ENCODE measurements at regions not wholly inside any gene's neighbourhood (a gene's known extent, or its start where the extent isn't known, plus 50 kb on each side); places are given as distances from the start of the nearest gene placed in this dataset.

- no peak overlapping the region for H3K4me3 ChIP-seq (ENCODE audit: low read depth, low read length)
- no peak for TF ChIP-seq CTCF (IDR thresholded peaks at IDR 0.05; ENCODE audit: insufficient read depth, low read length)
- no peak for DNase-seq (ENCODE audit: low read depth)
Measured at GRCh38 chr11:97854877-97855276, 1165.9 kb upstream of the CNTN5 start.

- no peak for TF ChIP-seq CTCF (IDR thresholded peaks at IDR 0.05; ENCODE audit: insufficient read depth, low read length)
- DNase-seq (ENCODE audit: low read depth) = no peak
Measured at GRCh38 chr11:97856666-97857065, 1164.1 kb upstream of the CNTN5 start.

GRCh38 chr11:97860237-97860636, 1160.5 kb upstream of the CNTN5 start:
- TF ChIP-seq CTCF (IDR thresholded peaks at IDR 0.05; ENCODE audit: insufficient read depth, low read length) = no peak
- peak; percentile 4 for DNase-seq (ENCODE audit: low read depth)
- no peak overlapping the region for H3K4me3 ChIP-seq (ENCODE audit: low read depth, low read length)

More at GRCh38 chr11:97856666-97857065, 1164.1 kb upstream of the CNTN5 start:
- H3K4me3 ChIP-seq (ENCODE audit: low read depth, low read length) = no peak overlapping the region

GRCh38 chr11:97862021-97862420, 1158.7 kb upstream of the CNTN5 start:
- H3K4me3 ChIP-seq (ENCODE audit: low read depth, low read length) = no peak overlapping the region
- DNase-seq (ENCODE audit: low read depth) = no peak
- no peak for TF ChIP-seq CTCF (IDR thresholded peaks at IDR 0.05; ENCODE audit: insufficient read depth, low read length)

- no peak for TF ChIP-seq CTCF (IDR thresholded peaks at IDR 0.05; ENCODE audit: insufficient read depth, low read length)
- no peak overlapping the region for H3K4me3 ChIP-seq (ENCODE audit: low read depth, low read length)
- no peak for DNase-seq (ENCODE audit: low read depth)
Measured at GRCh38 chr11:97865424-97866012, 1155.2 kb upstream of the CNTN5 start.

GRCh38 chr11:97871816-97872215, 1148.9 kb upstream of the CNTN5 start:
- TF ChIP-seq CTCF (IDR thresholded peaks at IDR 0.05; ENCODE audit: insufficient read depth, low read length) = no peak
- no peak for DNase-seq (ENCODE audit: low read depth)
- no peak overlapping the region for H3K4me3 ChIP-seq (ENCODE audit: low read depth, low read length)

- H3K4me3 ChIP-seq (ENCODE audit: low read depth, low read length) = no peak overlapping the region
- no peak for DNase-seq (ENCODE audit: low read depth)
- TF ChIP-seq CTCF (IDR thresholded peaks at IDR 0.05; ENCODE audit: insufficient read depth, low read length) = no peak
Measured at GRCh38 chr11:97880209-97880608, 1140.5 kb upstream of the CNTN5 start.

All from fibroblast of the aortic adventitia (primary cell).